ENCODE measurements at regions not wholly inside any gene's neighbourhood (a gene's known extent, or its start where the extent isn't known, plus 50 kb on each side); places are given as distances from the start of the nearest gene placed in this dataset.

DNA sequence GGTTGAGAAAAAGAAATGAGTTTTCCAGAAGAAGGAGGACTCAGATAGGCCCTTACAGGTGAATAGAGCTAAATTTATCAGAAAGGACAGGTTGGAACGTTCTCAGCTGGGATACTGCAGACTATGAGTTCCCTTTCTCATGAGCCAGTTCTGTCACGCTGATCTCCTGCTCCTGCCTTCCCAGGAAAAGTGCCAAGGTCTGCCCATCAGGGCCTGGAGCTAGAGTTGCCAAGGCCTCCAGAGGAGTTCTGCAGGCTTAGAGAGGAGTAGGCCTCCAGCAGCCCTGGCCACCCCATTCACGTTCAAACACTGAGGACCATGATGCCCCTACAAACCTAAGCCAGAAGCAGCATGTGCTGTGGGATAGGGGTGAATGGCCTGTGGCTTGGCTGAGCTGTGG, 126.8 kb upstream of the TNR start:
- Histone ChIP-seq H2AFZ (ENCODE audit: low read depth, low read length) (no peak overlapping the region), H3K27ac (ENCODE audit: low read depth, low read length) (no peak overlapping the region), H3K4me1 (ENCODE audit: insufficient read depth, low read length) (no peaks in the 10 kb centered on the region), H3K9ac (ENCODE audit: low read length) (no peak overlapping the region), H3K9me3 (ENCODE audit: insufficient read depth, low read depth, low read length) (no peaks in the 10 kb centered on the region), H3K79me2 (ENCODE audit: insufficient read depth, low read length) (no peaks in the 10 kb centered on the region), H3K4me2 (ENCODE audit: low read length) (no peak overlapping the region), H3K4me3 (ENCODE audit: insufficient read depth, low read depth, low read length) (no peak overlapping the region), H3K27me3 (ENCODE audit: insufficient read depth, low read length) (no peaks in the 10 kb centered on the region), H3K36me3 (ENCODE audit: insufficient read depth, low read length) (no peaks in the 10 kb centered on the region), H4K20me1 (ENCODE audit: insufficient read depth, low read length) (no peaks in the 10 kb centered on the region)
- no peak overlapping the region for H3K27ac Mint-ChIP-seq (ENCODE audit: unreplicated experiment)
- no peaks in the 10 kb centered on the region for H3K4me1 Mint-ChIP-seq (ENCODE audit: low read depth, unreplicated experiment)
- peaks cover 5% of the 10 kb centered on the region for H3K9me3 Mint-ChIP-seq (ENCODE audit: unreplicated experiment)
- no peak overlapping the region for H3K4me3 Mint-ChIP-seq (ENCODE audit: unreplicated experiment)
- peaks cover 38% of the 10 kb centered on the region for H3K27me3 Mint-ChIP-seq (ENCODE audit: low read depth, unreplicated experiment)
- TF ChIP-seq, protein P1, sequence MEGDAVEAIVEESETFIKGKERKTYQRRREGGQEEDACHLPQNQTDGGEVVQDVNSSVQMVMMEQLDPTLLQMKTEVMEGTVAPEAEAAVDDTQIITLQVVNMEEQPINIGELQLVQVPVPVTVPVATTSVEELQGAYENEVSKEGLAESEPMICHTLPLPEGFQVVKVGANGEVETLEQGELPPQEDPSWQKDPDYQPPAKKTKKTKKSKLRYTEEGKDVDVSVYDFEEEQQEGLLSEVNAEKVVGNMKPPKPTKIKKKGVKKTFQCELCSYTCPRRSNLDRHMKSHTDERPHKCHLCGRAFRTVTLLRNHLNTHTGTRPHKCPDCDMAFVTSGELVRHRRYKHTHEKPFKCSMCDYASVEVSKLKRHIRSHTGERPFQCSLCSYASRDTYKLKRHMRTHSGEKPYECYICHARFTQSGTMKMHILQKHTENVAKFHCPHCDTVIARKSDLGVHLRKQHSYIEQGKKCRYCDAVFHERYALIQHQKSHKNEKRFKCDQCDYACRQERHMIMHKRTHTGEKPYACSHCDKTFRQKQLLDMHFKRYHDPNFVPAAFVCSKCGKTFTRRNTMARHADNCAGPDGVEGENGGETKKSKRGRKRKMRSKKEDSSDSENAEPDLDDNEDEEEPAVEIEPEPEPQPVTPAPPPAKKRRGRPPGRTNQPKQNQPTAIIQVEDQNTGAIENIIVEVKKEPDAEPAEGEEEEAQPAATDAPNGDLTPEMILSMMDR (IDR thresholded peaks at IDR 0.05; ENCODE audit: insufficient read depth, low read depth, low read length): no peak
- TF ChIP-seq EZH2 (IDR thresholded peaks at IDR 0.05; ENCODE audit: insufficient read depth, low read length): no peak
- FAIRE-seq (no peak), DNase-seq (ENCODE audit: low read depth) (no peak)
- no peaks in the 10 kb centered on the region for H3K36me3 Mint-ChIP-seq (ENCODE audit: low read depth, unreplicated experiment)

DNA sequence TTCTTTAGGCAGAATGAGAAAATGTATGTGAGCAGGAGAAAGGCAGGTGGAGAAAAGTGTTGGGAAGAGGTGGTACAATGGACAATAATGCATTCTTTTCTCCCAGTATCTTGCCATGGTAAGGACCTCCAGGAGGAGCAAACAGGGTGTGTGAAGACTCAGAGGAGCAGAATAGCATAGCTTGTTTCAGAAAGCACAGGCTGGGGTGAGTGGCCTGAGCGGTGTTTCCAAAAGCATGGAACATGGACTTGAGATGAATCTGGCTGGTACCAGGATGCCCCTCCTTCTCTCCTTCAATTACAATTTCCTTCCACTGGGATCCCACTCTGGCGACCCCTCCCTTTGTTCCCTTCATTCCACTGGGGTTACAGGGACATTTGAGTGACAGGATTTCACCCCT, 123.4 kb upstream of the TNR start:
- Mint-ChIP-seq H3K4me3 (ENCODE audit: unreplicated experiment) (no peak overlapping the region), H3K9me3 (ENCODE audit: unreplicated experiment) (peaks cover 5% of the 10 kb centered on the region), H3K27me3 (ENCODE audit: low read depth, unreplicated experiment) (peaks cover 32% of the 10 kb centered on the region), H3K36me3 (ENCODE audit: low read depth, unreplicated experiment) (no peaks in the 10 kb centered on the region), H3K27ac (ENCODE audit: unreplicated experiment) (no peak overlapping the region), H3K4me1 (ENCODE audit: low read depth, unreplicated experiment) (no peaks in the 10 kb centered on the region)
- Histone ChIP-seq H3K79me2 (ENCODE audit: insufficient read depth, low read length) (no peaks in the 10 kb centered on the region), H2AFZ (ENCODE audit: low read depth, low read length) (no peak overlapping the region), H3K4me2 (ENCODE audit: low read length) (no peak overlapping the region), H3K27me3 (ENCODE audit: insufficient read depth, low read length) (no peaks in the 10 kb centered on the region), H3K9ac (ENCODE audit: low read length) (no peak overlapping the region), H3K4me1 (ENCODE audit: insufficient read depth, low read length) (no peaks in the 10 kb centered on the region), H3K4me3 (ENCODE audit: insufficient read depth, low read depth, low read length) (no peak overlapping the region), H3K9me3 (ENCODE audit: insufficient read depth, low read depth, low read length) (no peaks in the 10 kb centered on the region), H4K20me1 (ENCODE audit: insufficient read depth, low read length) (no peaks in the 10 kb centered on the region), H3K27ac (ENCODE audit: low read depth, low read length) (no peak overlapping the region), H3K36me3 (ENCODE audit: insufficient read depth, low read length) (no peaks in the 10 kb centered on the region)
- DNase-seq (ENCODE audit: low read depth) (no peak), FAIRE-seq (no peak)
- no peak for TF ChIP-seq EZH2 (IDR thresholded peaks at IDR 0.05; ENCODE audit: insufficient read depth, low read length)
- TF ChIP-seq, protein P1 (IDR thresholded peaks at IDR 0.05; ENCODE audit: insufficient read depth, low read depth, low read length): no peak

DNA sequence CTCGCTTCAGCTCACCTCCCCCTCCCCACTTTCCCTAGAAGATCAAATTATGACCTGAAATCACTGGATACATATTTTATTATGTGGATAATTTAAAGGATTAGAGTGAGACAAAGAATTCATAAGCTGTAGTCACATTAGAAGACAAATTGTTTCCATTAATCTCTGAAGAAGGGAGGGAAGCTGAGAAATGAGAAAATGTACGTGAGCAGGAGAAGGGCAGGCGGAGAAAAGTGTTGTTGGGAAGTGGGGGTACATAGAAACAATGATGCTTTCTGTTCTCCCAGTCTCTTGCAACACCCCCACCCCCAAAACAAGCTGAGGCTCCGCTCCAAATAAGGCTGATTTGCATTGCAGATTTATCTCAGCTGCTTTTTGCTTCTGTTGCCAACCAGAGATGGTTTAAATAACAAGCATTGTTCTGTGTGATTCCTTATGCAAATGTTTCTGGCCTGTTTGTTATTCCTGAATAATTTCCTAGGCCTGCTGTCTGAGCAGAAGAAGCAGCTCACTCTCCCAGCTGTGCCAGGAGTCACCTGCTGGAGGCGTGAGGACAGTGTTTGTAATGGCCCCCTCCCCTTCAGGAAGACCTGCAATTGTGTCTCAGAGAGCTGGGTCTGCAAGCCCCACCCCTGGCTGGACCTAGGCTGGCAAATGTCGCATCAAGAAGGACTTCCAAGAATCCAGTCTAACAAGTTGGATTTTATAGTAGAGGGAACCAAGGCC, 121.8 kb upstream of the TNR start:
- H3K4me1 ChIP-seq (ENCODE audit: insufficient read depth, low read length): no peaks in the 10 kb centered on the region

More for the DNA sequence above, 121.8 kb upstream of the TNR start:
- H2AFZ ChIP-seq (ENCODE audit: low read depth, low read length): no peak overlapping the region
- H3K27me3 ChIP-seq (ENCODE audit: insufficient read depth, low read length): no peaks in the 10 kb centered on the region
- FAIRE-seq: no peak
- H3K4me3 ChIP-seq (ENCODE audit: insufficient read depth, low read depth, low read length): no peak overlapping the region
- H4K20me1 ChIP-seq (ENCODE audit: insufficient read depth, low read length): no peaks in the 10 kb centered on the region
- H3K36me3 Mint-ChIP-seq (ENCODE audit: low read depth, unreplicated experiment): no peaks in the 10 kb centered on the region
- TF ChIP-seq EZH2 (IDR thresholded peaks at IDR 0.05; ENCODE audit: insufficient read depth, low read length): no peak
- H3K79me2 ChIP-seq (ENCODE audit: insufficient read depth, low read length): no peaks in the 10 kb centered on the region
- no peak overlapping the region for H3K27ac ChIP-seq (ENCODE audit: low read depth, low read length)
- H3K27me3 Mint-ChIP-seq (ENCODE audit: low read depth, unreplicated experiment): peaks cover 20% of the 10 kb centered on the region
- no peak overlapping the region for H3K4me3 Mint-ChIP-seq (ENCODE audit: unreplicated experiment)
- H3K36me3 ChIP-seq (ENCODE audit: insufficient read depth, low read length): no peaks in the 10 kb centered on the region
- H3K9me3 Mint-ChIP-seq (ENCODE audit: unreplicated experiment): peaks cover 5% of the 10 kb centered on the region
- no peaks in the 10 kb centered on the region for H3K4me1 Mint-ChIP-seq (ENCODE audit: low read depth, unreplicated experiment)
- no peak overlapping the region for H3K4me2 ChIP-seq (ENCODE audit: low read length)
- DNase-seq (ENCODE audit: low read depth): no peak
- no peak overlapping the region for H3K27ac Mint-ChIP-seq (ENCODE audit: unreplicated experiment)
- no peak overlapping the region for H3K9ac ChIP-seq (ENCODE audit: low read length)
- H3K9me3 ChIP-seq (ENCODE audit: insufficient read depth, low read depth, low read length): no peaks in the 10 kb centered on the region
